ENCODE measurements at regions not wholly inside any gene's neighbourhood (a gene's known extent, or its start where the extent isn't known, plus 50 kb on each side); places are given as distances from the start of the nearest gene placed in this dataset.
"Not testable (repeated sequence)": the region's sequence is repeated elsewhere in the genome, so short reads cannot be mapped to it uniquely, and the experiment has no call there.

- CTCF ChIA-PET: interaction anchor here (0.5 to 0.6 kb wide), 2 partner anchors 41 to 47 kb away, joined by 3 read pairs; no protein-coding TSS in a partner anchor
- Mint-ChIP-seq H3K4me3 (ENCODE audit: unreplicated experiment) (no peak overlapping the region), H3K9me3 (ENCODE audit: unreplicated experiment) (no peaks in the 10 kb centered on the region), H3K27ac (ENCODE audit: low read depth, unreplicated experiment) (no peak overlapping the region), H3K27me3 (ENCODE audit: insufficient read depth, unreplicated experiment) (peaks cover 44% of the 10 kb centered on the region), H3K36me3 (ENCODE audit: insufficient read depth, unreplicated experiment) (no peaks in the 10 kb centered on the region), H3K4me1 (ENCODE audit: insufficient read depth, unreplicated experiment) (no peaks in the 10 kb centered on the region)
- POLR2A ChIA-PET: no interaction called here
- TF ChIP-seq, protein P1, sequence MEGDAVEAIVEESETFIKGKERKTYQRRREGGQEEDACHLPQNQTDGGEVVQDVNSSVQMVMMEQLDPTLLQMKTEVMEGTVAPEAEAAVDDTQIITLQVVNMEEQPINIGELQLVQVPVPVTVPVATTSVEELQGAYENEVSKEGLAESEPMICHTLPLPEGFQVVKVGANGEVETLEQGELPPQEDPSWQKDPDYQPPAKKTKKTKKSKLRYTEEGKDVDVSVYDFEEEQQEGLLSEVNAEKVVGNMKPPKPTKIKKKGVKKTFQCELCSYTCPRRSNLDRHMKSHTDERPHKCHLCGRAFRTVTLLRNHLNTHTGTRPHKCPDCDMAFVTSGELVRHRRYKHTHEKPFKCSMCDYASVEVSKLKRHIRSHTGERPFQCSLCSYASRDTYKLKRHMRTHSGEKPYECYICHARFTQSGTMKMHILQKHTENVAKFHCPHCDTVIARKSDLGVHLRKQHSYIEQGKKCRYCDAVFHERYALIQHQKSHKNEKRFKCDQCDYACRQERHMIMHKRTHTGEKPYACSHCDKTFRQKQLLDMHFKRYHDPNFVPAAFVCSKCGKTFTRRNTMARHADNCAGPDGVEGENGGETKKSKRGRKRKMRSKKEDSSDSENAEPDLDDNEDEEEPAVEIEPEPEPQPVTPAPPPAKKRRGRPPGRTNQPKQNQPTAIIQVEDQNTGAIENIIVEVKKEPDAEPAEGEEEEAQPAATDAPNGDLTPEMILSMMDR (IDR thresholded peaks at IDR 0.05; ENCODE audit: unreplicated experiment): no peak
- no TSS peak for BruUV-seq (replicated peaks)
- intact Hi-C loops (cut with micrococcal nuclease): no loop called here
- DNase-seq (ENCODE audit: unreplicated experiment): no peak
Measured at GRCh38 chr2:138879931-138880330, 99.7 kb upstream of the NXPH2 start.

- BruUV-seq (replicated peaks): no TSS peak
- intact Hi-C loops (cut with micrococcal nuclease): no loop called here
- ChIA-PET POLR2A (no interaction called here), CTCF (interaction anchor here (0.6 kb wide), 1 partner anchor 8 kb away, joined by 3 read pairs; no protein-coding TSS in a partner anchor)
- H3K27ac Mint-ChIP-seq (ENCODE audit: low read depth, unreplicated experiment): no peak overlapping the region
- no peaks in the 10 kb centered on the region for H3K4me1 Mint-ChIP-seq (ENCODE audit: insufficient read depth, unreplicated experiment)
- TF ChIP-seq, protein P1 (IDR thresholded peaks at IDR 0.05; ENCODE audit: unreplicated experiment): no peak
- no peaks in the 10 kb centered on the region for H3K9me3 Mint-ChIP-seq (ENCODE audit: unreplicated experiment)
- no peaks in the 10 kb centered on the region for H3K36me3 Mint-ChIP-seq (ENCODE audit: insufficient read depth, unreplicated experiment)
- DNase-seq (ENCODE audit: unreplicated experiment): no peak
- H3K4me3 Mint-ChIP-seq (ENCODE audit: unreplicated experiment): no peak overlapping the region
- peaks cover 36% of the 10 kb centered on the region for H3K27me3 Mint-ChIP-seq (ENCODE audit: insufficient read depth, unreplicated experiment)
Measured at GRCh38 chr2:138877421-138877820, 97.2 kb upstream of the NXPH2 start.

DNA sequence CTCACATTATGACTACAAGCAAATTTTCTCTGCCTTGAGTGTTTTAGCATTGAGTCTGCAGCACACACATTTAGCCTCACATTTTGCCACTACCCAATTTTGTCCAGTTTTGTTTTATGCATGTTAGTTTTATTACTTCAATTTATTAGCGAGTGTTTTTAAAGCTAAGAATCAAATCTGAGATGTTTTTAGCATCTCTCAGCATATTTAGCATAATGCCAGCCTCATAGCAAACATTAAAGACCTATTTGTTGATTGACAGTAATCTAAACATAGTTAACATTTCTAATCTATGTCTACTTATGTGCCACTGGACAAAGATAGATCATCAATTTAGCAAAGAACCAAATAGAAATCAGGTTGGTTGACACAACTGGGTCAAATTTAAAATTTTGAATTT, 94.1 kb upstream of the NXPH2 start:
- ChIA-PET CTCF (interaction anchor here (0.7 to 0.8 kb wide), 2 partner anchors 25 to 27 kb away, joined by 3 read pairs; no protein-coding TSS in a partner anchor), POLR2A (no interaction called here)
- TF ChIP-seq, protein P1 (IDR thresholded peaks at IDR 0.05; ENCODE audit: unreplicated experiment): no peak
- no peaks in the 10 kb centered on the region for H3K4me1 Mint-ChIP-seq (ENCODE audit: insufficient read depth, unreplicated experiment)
- intact Hi-C loops (cut with micrococcal nuclease): no loop called here
- no peak overlapping the region for H3K4me3 Mint-ChIP-seq (ENCODE audit: unreplicated experiment)
- H3K9me3 Mint-ChIP-seq (ENCODE audit: unreplicated experiment): no peaks in the 10 kb centered on the region
- H3K36me3 Mint-ChIP-seq (ENCODE audit: insufficient read depth, unreplicated experiment): no peaks in the 10 kb centered on the region
- peaks cover 22% of the 10 kb centered on the region for H3K27me3 Mint-ChIP-seq (ENCODE audit: insufficient read depth, unreplicated experiment)
- H3K27ac Mint-ChIP-seq (ENCODE audit: low read depth, unreplicated experiment): no peak overlapping the region
- no TSS peak for BruUV-seq (replicated peaks)
- no peak for DNase-seq (ENCODE audit: unreplicated experiment)

GRCh38 chr2:138872116-138872515, 91.9 kb upstream of the NXPH2 start:
- H3K9me3 Mint-ChIP-seq (ENCODE audit: unreplicated experiment); DNase-seq (ENCODE audit: unreplicated experiment); CTCF ChIA-PET; BruUV-seq (replicated peaks); H3K4me1 Mint-ChIP-seq (ENCODE audit: insufficient read depth, unreplicated experiment); H3K27ac Mint-ChIP-seq (ENCODE audit: low read depth, unreplicated experiment); POLR2A ChIA-PET; H3K4me3 Mint-ChIP-seq (ENCODE audit: unreplicated experiment); H3K36me3 Mint-ChIP-seq (ENCODE audit: insufficient read depth, unreplicated experiment); intact Hi-C loops (cut with micrococcal nuclease): not testable (repeated sequence)
- H3K27me3 Mint-ChIP-seq (ENCODE audit: insufficient read depth, unreplicated experiment): peaks cover 36% of the 10 kb centered on the region

DNA sequence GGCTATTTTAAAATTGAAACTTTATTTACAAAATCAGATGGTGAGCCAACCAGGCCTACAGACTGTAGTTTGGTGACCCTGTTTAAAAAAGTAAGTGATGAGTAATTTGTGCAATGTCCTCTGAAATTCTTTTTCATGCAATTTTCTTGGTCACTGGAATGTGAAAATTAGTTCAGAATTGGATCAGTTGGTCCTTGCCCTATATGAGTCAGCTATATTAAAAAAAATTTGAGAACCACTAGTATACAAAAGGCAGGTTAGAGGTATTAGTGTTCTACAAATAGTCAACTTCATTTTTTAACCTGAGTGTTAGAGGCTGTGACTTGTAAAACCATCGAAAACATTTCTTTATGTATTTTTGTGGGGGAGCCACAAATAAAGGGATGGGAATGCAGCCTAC, 91.1 kb upstream of the NXPH2 start:
- CTCF ChIA-PET: no interaction called here
- Mint-ChIP-seq H3K4me1 (ENCODE audit: insufficient read depth, unreplicated experiment) (no peaks in the 10 kb centered on the region), H3K36me3 (ENCODE audit: insufficient read depth, unreplicated experiment) (no peaks in the 10 kb centered on the region), H3K27me3 (ENCODE audit: insufficient read depth, unreplicated experiment) (peaks cover 44% of the 10 kb centered on the region), H3K4me3 (ENCODE audit: unreplicated experiment) (no peak overlapping the region), H3K9me3 (ENCODE audit: unreplicated experiment) (no peaks in the 10 kb centered on the region), H3K27ac (ENCODE audit: low read depth, unreplicated experiment) (no peak overlapping the region)
- POLR2A ChIA-PET: no interaction called here
- DNase-seq (ENCODE audit: unreplicated experiment): no peak
- intact Hi-C loops (cut with micrococcal nuclease): no loop called here
- BruUV-seq (replicated peaks): no TSS peak
- TF ChIP-seq, protein P1 (IDR thresholded peaks at IDR 0.05; ENCODE audit: unreplicated experiment): no peak

All from MCF 10A (cell line).